HG03575 (cell line): ENCODE measurements at regions not wholly inside any gene's neighbourhood (a gene's known extent, or its start where the extent isn't known, plus 50 kb on each side); places are given as distances from the start of the nearest gene placed in this dataset.

Source experiments
- ATAC-seq: cut with Tn5 transposase; IDR thresholded peaks from one replicate; pipeline ENCODE4 v1.9.1; 2021; ENCODE audit not compliant: unreplicated experiment, insufficient number of reproducible peaks, low FRiP score; ENCODE audit errors: extremely low read depth

- ATAC-seq = no peak
Measured at GRCh38 chr10:4736183-4736582, 89.8 kb upstream of the AKR1E2 start.

- no peak for ATAC-seq
Measured at GRCh38 chr10:4733843-4734224, 92.2 kb upstream of the AKR1E2 start.

GRCh38 chr10:4733150-4733842 is 92.7 kb upstream of the AKR1E2 start:
- no peak for ATAC-seq

- ATAC-seq = no peak
Measured at GRCh38 chr10:4730998-4731397, 95.0 kb upstream of the AKR1E2 start.

- ATAC-seq = no peak
Measured at GRCh38 chr10:4725917-4726606, 99.9 kb upstream of the AKR1E2 start.

GRCh38 chr10:4723860-4724259 is 102.1 kb upstream of the AKR1E2 start:
- no peak for ATAC-seq

GRCh38 chr10:4721999-4722753 is 103.8 kb upstream of the AKR1E2 start:
- no peak for ATAC-seq

- no peak for ATAC-seq
Measured at GRCh38 chr10:4720463-4720862, 105.5 kb upstream of the AKR1E2 start.

GRCh38 chr10:4719671-4720070 is 106.3 kb upstream of the AKR1E2 start:
- ATAC-seq = no peak

GRCh38 chr10:4719036-4719435 is 107.0 kb upstream of the AKR1E2 start:
- ATAC-seq = no peak

- ATAC-seq = no peak
Measured at GRCh38 chr10:4718544-4718943, 107.5 kb upstream of the AKR1E2 start.

- no peak for ATAC-seq
Measured at GRCh38 chr10:4717670-4718069, 108.3 kb upstream of the AKR1E2 start.

- ATAC-seq = no peak
Measured at GRCh38 chr10:4710858-4711257, 115.1 kb upstream of the AKR1E2 start.

- no peak for ATAC-seq
Measured at GRCh38 chr10:4708123-4708759, 117.8 kb upstream of the AKR1E2 start.

- ATAC-seq = no peak
Measured at GRCh38 chr10:4707221-4707620, 118.8 kb upstream of the AKR1E2 start.

GRCh38 chr10:4704034-4704545 is 121.9 kb upstream of the AKR1E2 start:
- no peak for ATAC-seq

GRCh38 chr10:4701016-4701415 is 125.0 kb upstream of the AKR1E2 start:
- ATAC-seq = no peak

- ATAC-seq = no peak
Measured at GRCh38 chr10:4699950-4700730, 125.9 kb upstream of the AKR1E2 start.

- ATAC-seq = no peak
Measured at GRCh38 chr10:4698075-4698474, 127.9 kb upstream of the AKR1E2 start.
